Retinal pigment epithelial cell (primary cell): ENCODE measurements at regions not wholly inside any gene's neighbourhood (a gene's known extent, or its start where the extent isn't known, plus 50 kb on each side); places are given as distances from the start of the nearest gene placed in this dataset.

ENCODE experiments used
- DNase-seq: peaks from one replicate; pipeline ENCODE4 v3.0.0-alpha.2; 2010; ENCODE audit warnings: low read depth
- H3K4me3 ChIP-seq: 2 replicates; pipeline ENCODE4 v1.5.1; 2011; ENCODE audit warnings: mild to moderate bottlenecking, low read length, control low read depth, moderate library complexity
- TF ChIP-seq, protein P1 (sequence below): conservative IDR thresholded peaks from 2 replicates; pipeline ENCODE4 v1.5.1; 2011; ENCODE audit warnings: low read depth, low read length, control low read depth, inconsistent platforms

DNA sequence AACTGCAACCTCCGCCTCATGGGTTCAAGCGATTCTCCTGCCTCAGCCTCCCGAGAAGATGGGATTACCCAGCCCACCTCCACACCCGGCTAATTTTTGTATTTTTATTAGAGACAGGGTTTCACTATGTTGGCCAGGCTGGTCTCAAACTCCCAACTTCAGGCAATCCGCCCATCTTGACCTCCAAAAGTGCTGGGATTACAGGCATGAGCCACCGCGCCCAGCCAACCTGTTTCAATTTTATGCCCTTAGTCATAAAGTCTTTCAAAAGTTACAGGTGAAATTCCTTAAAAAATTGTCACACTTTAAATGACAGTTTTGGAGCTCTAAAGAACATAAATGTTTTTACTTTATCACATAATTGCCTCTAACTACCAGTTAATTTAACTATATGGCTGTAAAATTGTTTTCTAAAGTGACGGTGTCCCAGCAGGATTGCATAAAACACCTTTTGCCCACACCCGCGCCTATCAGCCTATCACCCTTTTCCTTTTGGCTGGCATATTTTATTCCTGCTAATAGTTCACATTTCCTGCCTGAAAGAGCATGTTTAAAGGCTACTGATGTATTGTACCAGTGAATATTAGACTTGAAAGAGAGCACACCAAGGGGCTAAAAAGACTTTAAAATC lies 164.2 kb upstream of the SEMA6D start:
- H3K4me3 ChIP-seq, result no peak overlapping the region
- TF ChIP-seq, protein P1, sequence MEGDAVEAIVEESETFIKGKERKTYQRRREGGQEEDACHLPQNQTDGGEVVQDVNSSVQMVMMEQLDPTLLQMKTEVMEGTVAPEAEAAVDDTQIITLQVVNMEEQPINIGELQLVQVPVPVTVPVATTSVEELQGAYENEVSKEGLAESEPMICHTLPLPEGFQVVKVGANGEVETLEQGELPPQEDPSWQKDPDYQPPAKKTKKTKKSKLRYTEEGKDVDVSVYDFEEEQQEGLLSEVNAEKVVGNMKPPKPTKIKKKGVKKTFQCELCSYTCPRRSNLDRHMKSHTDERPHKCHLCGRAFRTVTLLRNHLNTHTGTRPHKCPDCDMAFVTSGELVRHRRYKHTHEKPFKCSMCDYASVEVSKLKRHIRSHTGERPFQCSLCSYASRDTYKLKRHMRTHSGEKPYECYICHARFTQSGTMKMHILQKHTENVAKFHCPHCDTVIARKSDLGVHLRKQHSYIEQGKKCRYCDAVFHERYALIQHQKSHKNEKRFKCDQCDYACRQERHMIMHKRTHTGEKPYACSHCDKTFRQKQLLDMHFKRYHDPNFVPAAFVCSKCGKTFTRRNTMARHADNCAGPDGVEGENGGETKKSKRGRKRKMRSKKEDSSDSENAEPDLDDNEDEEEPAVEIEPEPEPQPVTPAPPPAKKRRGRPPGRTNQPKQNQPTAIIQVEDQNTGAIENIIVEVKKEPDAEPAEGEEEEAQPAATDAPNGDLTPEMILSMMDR, result no peak
- no peak for DNase-seq

DNA sequence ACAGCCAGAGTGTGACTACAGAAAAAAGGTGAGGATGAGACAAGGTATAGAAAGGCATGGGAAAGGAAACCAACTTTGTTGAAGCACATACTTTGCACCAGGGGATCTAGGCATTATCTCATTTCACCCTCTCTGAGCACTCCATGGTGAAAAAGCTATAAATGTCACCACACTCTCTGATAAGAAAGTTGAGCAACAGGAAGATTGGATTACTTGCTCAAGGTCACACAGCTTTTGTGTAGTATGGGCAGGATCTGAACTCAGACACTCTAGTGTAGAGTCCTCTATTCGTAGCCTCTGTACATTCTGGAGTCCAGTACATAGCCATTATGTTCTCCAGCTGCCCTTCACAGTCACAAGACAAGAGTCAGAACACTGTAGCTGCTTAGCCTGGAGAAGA lies 163.4 kb upstream of the SEMA6D start:
- TF ChIP-seq, protein P1, result no peak
- no peak for DNase-seq
- no peak overlapping the region for H3K4me3 ChIP-seq

DNA sequence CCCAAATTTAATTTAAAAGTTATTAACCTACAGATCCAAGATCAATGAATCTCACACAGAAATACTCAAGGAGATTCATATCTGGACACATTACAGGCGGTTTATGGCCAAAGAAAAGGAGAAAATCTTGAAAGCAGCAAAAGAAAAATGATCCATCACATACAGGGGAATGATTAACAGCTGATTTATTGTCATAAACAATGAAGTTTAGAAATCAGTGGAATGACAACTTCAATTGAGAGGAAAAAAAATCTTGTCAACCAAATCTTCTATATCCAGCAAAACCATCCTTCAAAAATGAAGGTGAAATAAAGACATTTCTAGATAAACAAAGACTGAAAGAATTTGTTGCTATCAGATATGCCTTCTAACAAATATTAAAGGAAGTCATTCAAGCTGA lies 156.2 kb upstream of the SEMA6D start:
- no peak overlapping the region for H3K4me3 ChIP-seq
- TF ChIP-seq, protein P1, result no peak
- no peak for DNase-seq

GRCh38 chr15:47565949-47566348 lies 151.4 kb upstream of the SEMA6D start:
- TF ChIP-seq, protein P1, result no peak
- no peak for DNase-seq

GRCh38 chr15:47566610-47567009 lies 150.7 kb upstream of the SEMA6D start:
- TF ChIP-seq, protein P1, result no peak
- no peak overlapping the region for H3K4me3 ChIP-seq
- no peak for DNase-seq

More at GRCh38 chr15:47565949-47566348, 151.4 kb upstream of the SEMA6D start:
- no peak overlapping the region for H3K4me3 ChIP-seq

DNA sequence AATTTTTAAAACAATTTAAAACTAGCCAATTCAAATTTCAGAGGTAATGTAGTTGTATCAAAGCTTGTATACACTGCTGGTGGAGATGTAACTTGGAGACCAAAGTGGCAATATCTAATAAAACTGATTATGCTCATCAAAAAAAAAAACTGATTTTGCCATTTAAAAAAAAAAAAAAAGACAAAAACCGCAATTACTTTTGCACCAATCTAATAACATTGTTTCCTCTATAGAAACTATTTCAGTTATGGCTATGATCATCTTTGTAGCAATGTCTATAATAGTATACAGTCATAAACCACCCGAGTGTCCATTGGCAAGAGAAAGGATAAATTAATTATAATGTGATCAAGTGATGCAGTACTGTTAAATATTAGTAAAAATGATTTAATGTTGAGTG lies 149.3 kb upstream of the SEMA6D start:
- no peak for DNase-seq
- H3K4me3 ChIP-seq, result no peak overlapping the region
- TF ChIP-seq, protein P1, result no peak

- no peak overlapping the region for H3K4me3 ChIP-seq
- no peak for DNase-seq
- TF ChIP-seq, protein P1, result no peak
These were observed 147.3 kb upstream of the SEMA6D start for GRCh38 chr15:47570044-47570443.
